Heart left ventricle (tissue), 16 donors: ENCODE measurements at regions not wholly inside any gene's neighbourhood (a gene's known extent, or its start where the extent isn't known, plus 50 kb on each side); places are given as distances from the start of the nearest gene placed in this dataset.

ENCODE experiments used
- ATAC-seq, 4 donors: fragments of 200-7000 bp; cut with Tn5 transposase; one replicate each; pipeline ENCODE4 v1.9.1; 2020 to 2022; ENCODE audit warnings: moderate library complexity in 4 of 4, mild to moderate bottlenecking in 3 of 4, moderate number of reproducible peaks in 1 of 4
- DNase-seq, 5 donors: peaks; one replicate each; pipeline ENCODE4 v3.0.0-alpha.2; 2020
- H3K27ac ChIP-seq, 12 donors: fragments of 200-600 bp; sonication (generic) in 4 of 12; one replicate each; pipeline versions ENCODE4 v1.5.0 to v1.8.0; 2016 to 2022; ENCODE audit warnings: mild to moderate bottlenecking in 2 of 12
- H3K27me3 ChIP-seq, 9 donors: fragments of 200-600 bp; sonication (generic) in 2 of 9; one replicate each; pipeline versions ENCODE4 v1.5.1 to v1.8.0; 2016 to 2022; ENCODE audit warnings: mild to moderate bottlenecking in 3 of 9
- H3K36me3 ChIP-seq, 9 donors: fragments of 200-600 bp; sonication (generic) in 2 of 9; one replicate each; pipeline versions ENCODE4 v1.5.0 to v1.8.0; 2018 to 2022; ENCODE audit warnings: mild to moderate bottlenecking in 2 of 9
- H3K4me1 ChIP-seq, 12 donors: fragments of 200-600 bp; sonication (generic) in 4 of 12; one replicate each; pipeline versions ENCODE4 v1.5.0 to v1.8.0; 2016 to 2022; ENCODE audit warnings: mild to moderate bottlenecking in 3 of 12
- H3K4me3 ChIP-seq, 12 donors: fragments of 200-600 bp; sonication (generic) in 4 of 12; one replicate each; pipeline versions ENCODE4 v1.5.0 to v1.8.0; 2017 to 2022; ENCODE audit warnings: mild to moderate bottlenecking in 9 of 12, moderate library complexity in 4 of 12
- H3K9me3 ChIP-seq, 12 donors: fragments of 200-600 bp; sonication (generic) in 4 of 12; one replicate each; pipeline versions ENCODE4 v1.5.0 to v1.8.0; 2016 to 2022; ENCODE audit warnings: mild to moderate bottlenecking in 1 of 12
- CTCF ChIP-seq, 12 donors: fragments of 200-600 bp; sonication (generic) in 4 of 12; IDR thresholded peaks; one replicate each; pipeline versions ENCODE4 v1.5.0 to v1.8.0; 2018 to 2022; ENCODE audit warnings: antibody characterized with exemption in 12 of 12, mild to moderate bottlenecking in 5 of 12
- POLR2A ChIP-seq, 2 donors: fragments of 450-650 bp; IDR thresholded peaks; one replicate each; pipeline ENCODE4 v1.6.1; 2017; ENCODE audit warnings: antibody characterized with exemption in 2 of 2, mild to moderate bottlenecking in 2 of 2, moderate library complexity in 2 of 2
- WGBS, 4 donors: extraction: QIAGEN DNeasy Blood & Tissue Kit in 2 of 4; methylation state at CpG; one replicate each; pipeline versions ENCODE4 v1.1.5 to v1.1.7; 2013 to 2018; 5-methylcytosine and 5-hydroxymethylcytosine counted together
- intact Hi-C, 10 donors: fragments of 100-400 bp; cut with DNase I; formaldehyde crosslinking; loops; one replicate each; pipeline versions ENCODE4 v1.11.1 to v1.14.2; 2022
- donor health status: ischemic (EF 13 %, LVEDD 7.1; RV severe dilation, severe dysfunction).
- donor health status: healthy with polysubstance abuse.
- donor health status: DM: no; HTN: yes; CAD: no.
- donor health status: DM: no; HTN: no; CAD: no.
- donor health status: ischemic (EF 25% LVEDD 6.9; RV normal size, moderate dysfunction).
- donor health status: ischemic (EF 25% LVEDD 5.7; RV mildly dilated, moderate dysfunction).
- donor health status: healthy.
- donor health status: DM: yes; HTN: yes; CAD: no.
- donor health status: ischemic (EF 35%, LVEDD 5.7; RV mildly dilated, moderate dysfunction).
- donor health status: nonischemic (EF 11% LVEDD 7.7; RV severe dilation, severe dysfunction).
- donor health status: DM: yes; HTN: yes; CAD: no.
- donor health status: PGD.
- donor health status: ischemic (EF 29% LVEDD 5.4; RV normal size, mild dysfunction).
- donor health status: nonischemic (EF 23%, LVEDD 6.1; RV moderate dilation, normal function).

DNA sequence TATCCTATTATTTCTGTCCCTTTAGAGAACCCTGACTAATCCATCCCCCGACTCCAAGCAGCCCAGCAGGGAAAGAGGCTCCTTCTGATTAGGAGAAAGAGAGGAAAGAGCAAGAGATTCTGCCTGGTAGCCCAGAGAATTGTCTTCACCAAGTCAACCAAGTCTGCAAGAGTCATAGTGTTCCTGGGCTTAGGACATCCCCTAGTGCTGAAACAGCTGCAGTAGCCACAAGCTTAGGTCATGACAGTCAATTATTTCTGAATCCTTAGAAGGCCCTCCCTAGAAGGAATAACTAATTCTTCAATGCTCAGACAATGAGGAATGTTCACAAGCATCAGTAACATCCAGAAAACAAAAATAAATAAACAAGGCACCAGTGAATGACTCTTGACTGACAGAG, 480.3 kb upstream of the GRIA3 start:
- no peak overlapping the region for H3K27ac ChIP-seq
- TF ChIP-seq CTCF (IDR thresholded peaks at IDR 0.05): no peak
- no peak for TF ChIP-seq POLR2A (IDR thresholded peaks at IDR 0.05)
- H3K9me3 ChIP-seq: peaks cover 0 to 18% (median 0%) of the 10 kb centered on the region in 12 donors
- DNase-seq (no peak), ATAC-seq (no peak)
- H3K27me3 ChIP-seq: no peaks in the 10 kb centered on the region
- no peaks in the 10 kb centered on the region for H3K4me1 ChIP-seq
- 29 to 53% (median 37%) methylated on average over 1 of the region's 1 CpG for WGBS, 4 donors
- no peaks in the 10 kb centered on the region for H3K36me3 ChIP-seq
- intact Hi-C loops: no loop called here
- H3K4me3 ChIP-seq: no peak overlapping the region

GRCh38 chrX:122739770-122740169, 444.3 kb upstream of the GRIA3 start:
- Histone ChIP-seq H3K27me3 (no peaks in the 10 kb centered on the region), H3K27ac (no peak overlapping the region), H3K9me3 (peaks cover 0 to 3% (median 0%) of the 10 kb centered on the region in 12 donors), H3K4me3 (no peak overlapping the region), H3K4me1 (no peaks in the 10 kb centered on the region), H3K36me3 (no peaks in the 10 kb centered on the region)
- TF ChIP-seq POLR2A (IDR thresholded peaks at IDR 0.05): no peak
- no peak for TF ChIP-seq CTCF (IDR thresholded peaks at IDR 0.05)
- 3 to 17% (median 5%) methylated on average over 1 of the region's 1 CpG for WGBS, 4 donors
- no peak for ATAC-seq
- intact Hi-C loops: no loop called here
- no peak for DNase-seq

GRCh38 chrX:122770581-122770980, 413.5 kb upstream of the GRIA3 start:
- intact Hi-C loops: no loop called here
- peaks cover 0 to 6% (median 0%) of the 10 kb centered on the region in 12 donors for H3K9me3 ChIP-seq
- DNase-seq (no peak), ATAC-seq (no peak)
- no peak for TF ChIP-seq POLR2A (IDR thresholded peaks at IDR 0.05)
- TF ChIP-seq CTCF (IDR thresholded peaks at IDR 0.05): no peak
- 53 to 66% (median 57%) methylated on average over 3 of the region's 3 CpGs for WGBS, 4 donors
- H3K27ac ChIP-seq: no peak overlapping the region
- no peak overlapping the region for H3K4me3 ChIP-seq
- H3K36me3 ChIP-seq: no peaks in the 10 kb centered on the region
- no peaks in the 10 kb centered on the region for H3K27me3 ChIP-seq
- H3K4me1 ChIP-seq: no peaks in the 10 kb centered on the region

DNA sequence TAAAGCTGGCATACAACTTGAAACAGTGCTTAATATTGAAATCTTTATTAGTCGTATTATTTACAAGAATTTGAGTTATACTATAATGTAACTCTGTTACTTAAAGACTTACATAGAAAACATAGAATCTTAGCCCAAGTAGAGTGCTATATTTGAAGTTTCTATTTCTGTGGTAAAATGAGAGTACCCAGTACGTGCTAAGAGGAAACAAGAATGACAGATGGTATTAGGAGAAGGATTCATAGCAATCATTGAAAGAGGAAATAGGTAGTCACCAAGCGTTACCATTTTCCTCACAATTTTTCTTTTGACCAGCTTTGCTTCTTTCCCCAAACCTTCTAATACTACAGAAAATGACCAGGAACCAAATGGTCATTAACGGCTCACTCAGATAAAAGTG, 412.1 kb upstream of the GRIA3 start:
- no peak for ATAC-seq
- WGBS, 4 donors: 58 to 66% (median 62%) methylated on average over 4 of the region's 4 CpGs
- H3K4me3 ChIP-seq: no peak overlapping the region
- intact Hi-C loops: no loop called here
- H3K4me1 ChIP-seq: no peaks in the 10 kb centered on the region
- no peak for DNase-seq
- no peaks in the 10 kb centered on the region for H3K36me3 ChIP-seq
- no peak overlapping the region for H3K27ac ChIP-seq
- TF ChIP-seq CTCF (IDR thresholded peaks at IDR 0.05): no peak
- no peak for TF ChIP-seq POLR2A (IDR thresholded peaks at IDR 0.05)
- peaks cover 0 to 17% (median 0%) of the 10 kb centered on the region in 12 donors for H3K9me3 ChIP-seq
- H3K27me3 ChIP-seq: no peaks in the 10 kb centered on the region
